HG03039 (cell line): ENCODE measurements at regions not wholly inside any gene's neighbourhood (a gene's known extent, or its start where the extent isn't known, plus 50 kb on each side); places are given as distances from the start of the nearest gene placed in this dataset.
"Not testable (repeated sequence)": the region's sequence is repeated elsewhere in the genome, so short reads cannot be mapped to it uniquely, and the experiment has no call there.

ENCODE experiments used
- ATAC-seq: cut with Tn5 transposase; IDR thresholded peaks from one replicate; pipeline ENCODE4 v1.9.1; 2021; ENCODE audit warnings: mild to moderate bottlenecking, moderate library complexity; ENCODE audit not compliant: unreplicated experiment

DNA sequence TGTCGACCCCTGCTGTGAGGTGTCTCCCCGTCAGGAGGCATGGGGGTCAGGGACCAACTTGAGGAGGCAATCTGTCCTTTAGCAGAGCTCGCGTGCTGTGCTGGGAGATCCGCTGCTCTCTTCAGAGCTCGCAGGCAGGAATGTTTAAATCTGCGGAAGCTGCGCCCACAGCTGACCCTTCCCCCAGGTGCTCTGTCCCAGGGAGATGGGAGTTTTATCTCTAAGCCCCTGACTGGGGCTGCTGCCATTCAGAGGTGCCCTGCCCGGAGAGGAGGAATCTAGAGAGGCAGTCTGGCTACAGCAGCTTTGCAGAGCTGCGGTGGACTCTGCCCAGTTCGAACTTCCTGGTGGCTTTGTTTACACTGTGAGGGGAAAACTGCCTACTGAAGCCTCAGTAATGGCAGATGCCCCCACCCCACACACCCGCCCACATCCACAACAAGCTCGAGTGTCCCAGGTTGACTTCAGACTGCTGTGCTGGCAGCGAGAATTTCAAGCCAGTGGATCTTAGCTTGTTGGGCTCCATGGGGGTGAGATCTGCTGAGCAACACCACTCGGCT lies 133.1 kb downstream of the CENPC start:
- ATAC-seq: not testable (repeated sequence)

DNA sequence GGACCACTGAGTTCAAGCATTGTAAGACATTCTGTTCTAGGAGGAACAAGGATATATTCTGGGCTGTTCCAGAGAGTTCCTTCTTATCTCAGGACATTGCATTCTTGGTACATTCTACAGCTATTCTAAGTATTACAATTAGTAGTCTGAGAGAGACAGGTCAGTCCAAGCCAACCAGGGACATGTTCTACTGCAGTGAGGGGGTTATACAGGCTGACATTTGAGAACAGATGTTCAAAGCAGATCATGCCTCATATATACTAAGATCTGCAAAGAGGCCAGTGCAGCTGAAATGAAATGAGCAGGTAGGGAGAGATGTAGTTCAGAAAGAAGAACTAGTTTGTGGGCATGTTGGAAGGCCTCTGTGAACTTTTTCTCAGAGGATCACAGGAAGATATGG lies 142.0 kb downstream of the CENPC start:
- no peak for ATAC-seq

DNA sequence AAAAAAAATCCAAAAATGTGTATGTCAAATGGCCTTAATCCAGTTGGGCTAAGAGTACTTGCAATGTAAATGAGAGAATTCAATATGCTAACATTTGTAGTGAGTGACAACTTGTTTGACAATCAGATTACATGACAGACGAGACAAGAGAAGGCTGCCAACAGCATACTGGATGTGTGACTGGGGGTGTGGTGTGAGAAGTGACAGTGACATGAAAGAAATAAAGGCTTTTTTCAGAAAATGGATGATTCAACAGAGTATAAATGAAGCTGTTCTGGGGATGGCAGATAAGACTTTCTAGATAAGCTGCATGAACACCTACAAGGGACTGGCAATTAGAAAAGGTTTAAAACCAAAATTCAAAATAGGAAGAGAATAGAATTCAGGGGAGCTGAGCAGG lies 143.4 kb downstream of the CENPC start:
- ATAC-seq: no peak

DNA sequence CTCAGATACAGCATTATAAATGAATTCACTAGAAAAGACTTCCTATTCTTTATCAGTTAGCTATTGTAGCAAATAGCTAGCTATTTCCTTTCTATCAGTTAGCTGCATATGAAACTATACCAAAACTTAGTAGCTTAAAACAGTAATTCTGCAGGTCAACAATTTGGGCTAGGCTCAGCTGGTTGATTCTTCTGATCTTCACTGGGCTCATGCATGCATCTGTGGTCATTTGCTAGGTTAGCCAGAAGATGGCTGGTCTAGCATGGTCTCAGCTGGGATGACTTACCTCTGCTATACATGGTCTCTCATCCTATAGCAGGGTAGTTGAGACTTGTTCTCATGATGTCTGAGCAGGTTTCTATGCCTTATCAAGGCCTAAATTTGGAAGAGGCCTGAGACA lies 147.4 kb downstream of the CENPC start:
- no peak for ATAC-seq

DNA sequence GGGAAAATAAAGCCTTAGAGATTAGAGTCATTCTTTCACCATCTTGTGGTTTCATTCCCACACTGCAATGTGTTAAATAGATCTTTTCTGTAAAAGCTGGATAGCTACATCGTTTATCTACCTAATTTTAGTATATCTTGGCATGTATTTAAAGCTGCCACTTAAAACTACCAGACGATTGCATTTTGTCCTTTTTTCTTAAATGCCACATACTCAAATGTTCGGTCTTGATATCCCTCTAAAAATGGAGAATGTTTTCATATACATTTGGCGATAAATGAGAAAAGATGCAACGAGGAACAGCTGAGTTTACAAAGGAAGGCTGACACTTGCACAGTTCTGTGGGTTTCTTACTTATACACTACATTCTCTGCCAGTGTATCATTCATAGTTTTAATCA lies 148.3 kb downstream of the CENPC start:
- no peak for ATAC-seq

DNA sequence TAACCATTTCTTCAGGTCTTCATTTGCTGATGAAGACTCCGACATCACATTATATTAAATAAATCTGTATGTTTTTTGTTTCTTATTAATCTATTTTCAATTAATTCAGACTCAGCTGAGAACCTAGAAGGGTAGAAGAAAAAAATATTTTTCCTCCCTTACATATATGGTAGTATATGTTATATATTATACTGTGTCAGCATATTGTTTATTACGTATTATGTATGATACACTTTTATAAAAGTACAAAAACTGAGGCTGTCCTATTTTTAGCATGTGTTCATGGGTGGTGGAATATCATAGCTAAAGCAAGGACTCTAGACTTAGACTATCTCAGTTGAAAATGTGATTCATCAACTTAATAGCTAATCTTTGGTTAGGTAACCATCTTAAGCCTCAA lies 149.3 kb downstream of the CENPC start:
- no peak for ATAC-seq

DNA sequence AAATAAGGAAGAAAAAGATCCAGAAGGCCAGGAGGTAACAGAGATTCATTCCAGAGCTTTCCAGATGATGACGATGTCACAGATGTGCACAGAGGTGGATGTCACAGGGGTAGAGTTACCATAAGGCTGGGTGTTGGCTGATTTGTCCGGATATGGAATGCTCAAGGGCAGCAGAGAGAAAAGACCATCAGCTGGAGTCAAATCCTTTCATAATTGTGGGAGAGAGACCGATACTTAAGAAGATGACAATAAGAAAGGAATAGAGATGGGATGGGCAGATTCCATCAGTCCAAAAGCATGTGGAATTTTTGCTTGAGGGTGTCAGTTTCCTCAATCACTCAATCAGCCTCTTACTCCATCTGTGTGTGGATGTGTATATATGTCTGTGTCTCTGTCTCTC lies 150.4 kb downstream of the CENPC start:
- no peak for ATAC-seq

DNA sequence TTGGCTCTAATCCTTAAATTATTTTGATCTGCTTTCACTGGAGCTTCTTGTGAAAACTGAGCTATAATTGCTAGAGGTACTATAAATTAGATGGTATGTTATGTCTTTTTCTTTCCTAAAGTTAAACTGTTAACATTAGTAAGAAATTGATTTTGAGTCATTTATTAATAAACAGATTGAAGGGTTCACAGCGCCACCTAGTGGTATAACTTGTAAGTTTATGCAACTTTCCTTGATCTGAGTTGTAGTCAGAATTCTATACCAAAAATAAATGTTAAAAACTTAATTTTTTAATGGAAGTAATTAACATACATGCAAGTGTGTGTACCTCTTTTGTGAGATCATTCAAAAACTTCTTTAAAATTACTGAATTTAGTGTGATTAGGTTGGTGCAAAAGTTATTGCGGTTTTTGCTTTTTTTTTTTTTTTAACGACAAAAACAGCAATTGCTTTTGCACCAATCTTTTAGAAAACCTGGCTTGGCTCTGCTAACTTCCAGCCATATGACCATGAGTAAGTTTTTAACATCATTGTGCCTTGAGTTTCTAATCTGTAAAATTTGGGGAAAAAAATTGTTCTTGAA lies 151.5 kb downstream of the CENPC start:
- no peak for ATAC-seq

DNA sequence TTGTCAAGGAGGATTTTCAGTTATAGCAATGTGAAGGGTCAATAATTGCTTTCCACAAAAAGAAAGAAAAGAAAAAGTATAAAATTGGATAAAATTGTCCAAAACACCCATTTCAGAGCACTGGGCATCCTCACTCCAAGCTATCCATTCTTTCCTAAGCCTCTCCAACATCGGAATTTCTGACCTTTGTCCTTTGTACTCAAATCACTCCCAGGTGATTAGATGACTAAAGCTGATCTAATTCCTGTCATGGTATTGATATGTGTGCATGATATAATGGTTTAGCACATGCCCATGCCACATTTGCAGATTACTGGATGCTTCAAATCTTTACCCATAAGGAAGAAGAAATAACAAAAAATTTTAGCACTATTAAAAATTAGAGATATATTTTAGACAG lies 152.3 kb downstream of the CENPC start:
- ATAC-seq: no peak

DNA sequence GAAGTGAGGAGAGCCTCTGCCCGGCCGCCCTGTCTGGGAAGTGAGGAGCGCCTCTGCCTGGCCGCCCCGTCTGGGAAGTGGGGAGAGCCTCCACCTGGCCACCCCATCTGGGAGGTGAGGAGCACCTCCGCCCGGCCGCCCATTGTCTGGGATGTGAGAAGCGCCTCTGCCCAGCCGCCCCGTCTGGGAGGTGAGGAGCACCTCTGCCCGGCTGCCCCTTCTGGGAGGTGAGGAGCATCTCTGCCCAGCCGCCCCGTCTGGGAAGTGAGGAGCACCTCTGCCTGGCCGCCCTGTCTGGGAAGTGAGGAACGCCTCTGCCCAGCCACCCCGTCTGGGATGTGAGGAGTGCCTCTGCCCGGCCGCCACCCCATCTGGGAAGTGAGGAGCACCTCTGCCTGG lies 163.9 kb downstream of the CENPC start:
- ATAC-seq: not testable (repeated sequence)

DNA sequence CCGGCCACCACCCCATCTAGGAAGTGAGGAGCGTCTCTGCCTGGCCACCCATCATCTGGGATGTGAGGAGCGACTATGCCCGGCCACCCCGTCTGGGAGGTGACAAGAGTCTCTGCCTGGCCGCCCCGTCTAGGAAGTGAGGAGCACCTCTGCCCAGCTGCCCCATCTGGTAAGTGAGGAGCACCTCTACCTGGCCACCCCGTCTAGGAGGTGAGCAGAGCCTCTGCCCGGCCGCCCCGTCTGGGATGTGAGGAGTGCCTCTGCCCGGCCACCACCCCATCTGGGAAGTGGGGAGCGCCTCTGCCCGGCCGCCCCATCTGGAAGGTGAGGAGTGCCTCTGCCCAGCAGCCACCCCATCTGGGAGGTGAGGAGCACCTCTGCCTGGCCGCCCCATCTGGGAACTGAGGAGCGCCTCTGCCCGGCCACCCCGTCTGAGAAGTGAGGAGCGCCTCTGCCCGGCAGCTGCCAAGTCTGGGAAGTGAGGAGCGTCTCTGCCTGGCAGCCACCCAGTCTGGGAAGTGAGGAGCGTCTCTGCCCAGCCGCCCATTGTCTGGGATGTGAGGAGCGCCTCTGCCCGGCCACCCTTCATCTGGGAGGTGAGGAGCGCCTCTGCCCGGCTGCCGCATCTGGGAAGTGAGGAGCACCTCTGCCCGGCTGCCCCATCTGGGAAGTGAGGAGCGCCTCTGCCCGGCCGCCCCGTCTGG lies 164.4 kb downstream of the CENPC start:
- ATAC-seq: not testable (repeated sequence)

DNA sequence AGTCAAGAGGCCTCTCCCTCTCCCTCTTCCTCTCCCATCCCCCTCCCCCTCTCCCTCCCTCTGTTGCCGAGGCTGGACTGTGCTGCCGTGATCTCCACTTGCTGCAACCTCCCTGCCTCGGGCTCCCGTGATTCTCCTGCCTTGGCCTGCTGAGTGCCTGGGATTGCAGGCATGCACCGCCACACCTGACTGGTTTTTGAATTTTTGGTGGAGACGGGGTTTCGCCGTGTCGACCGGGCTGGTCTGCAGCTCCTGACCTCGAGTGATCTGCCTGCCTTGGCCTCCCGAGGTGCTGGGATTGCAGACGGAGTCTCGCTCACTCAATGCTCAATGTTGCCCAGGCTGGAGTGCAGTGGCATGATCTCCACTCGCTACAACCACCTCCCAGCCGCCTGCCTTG lies 165.1 kb downstream of the CENPC start:
- no peak for ATAC-seq

DNA sequence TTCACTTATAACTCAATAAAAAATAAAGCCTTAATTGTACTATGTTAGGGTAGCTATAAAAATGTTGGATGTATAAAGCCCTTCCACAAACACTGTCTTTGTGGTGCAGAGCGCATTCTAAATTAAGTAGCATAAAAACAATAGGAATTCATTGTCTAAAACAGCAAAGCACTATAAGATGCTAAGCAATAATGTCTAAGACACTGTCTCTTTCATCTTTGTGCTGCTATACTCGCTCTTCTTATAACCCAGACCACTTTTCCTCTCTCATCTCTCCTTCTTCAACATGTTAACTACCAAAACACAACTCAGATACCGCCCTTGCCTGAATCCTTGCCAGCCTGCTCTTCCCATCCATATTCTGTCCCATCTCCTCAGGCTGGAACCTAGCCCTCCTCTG lies 170.0 kb downstream of the CENPC start:
- no peak for ATAC-seq

DNA sequence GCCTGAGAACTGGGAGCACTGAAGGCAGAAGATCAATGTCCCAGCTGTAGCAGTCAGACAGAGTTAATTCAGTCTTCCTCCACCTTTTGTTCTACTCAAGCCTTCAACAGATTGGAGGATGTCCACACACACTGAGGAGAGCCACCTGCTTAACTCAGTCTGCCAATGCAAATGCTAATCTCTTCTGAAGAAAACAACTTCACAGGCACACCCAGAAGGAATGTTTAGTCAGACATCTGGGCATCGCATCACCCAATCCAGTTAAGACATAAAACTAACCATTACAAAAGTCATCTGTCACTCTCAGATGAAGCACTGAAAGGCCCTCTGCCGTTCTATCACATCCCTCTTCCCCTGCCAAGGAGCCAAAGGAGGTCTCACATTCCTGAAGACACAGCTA lies 173.7 kb downstream of the CENPC start:
- ATAC-seq: no peak

DNA sequence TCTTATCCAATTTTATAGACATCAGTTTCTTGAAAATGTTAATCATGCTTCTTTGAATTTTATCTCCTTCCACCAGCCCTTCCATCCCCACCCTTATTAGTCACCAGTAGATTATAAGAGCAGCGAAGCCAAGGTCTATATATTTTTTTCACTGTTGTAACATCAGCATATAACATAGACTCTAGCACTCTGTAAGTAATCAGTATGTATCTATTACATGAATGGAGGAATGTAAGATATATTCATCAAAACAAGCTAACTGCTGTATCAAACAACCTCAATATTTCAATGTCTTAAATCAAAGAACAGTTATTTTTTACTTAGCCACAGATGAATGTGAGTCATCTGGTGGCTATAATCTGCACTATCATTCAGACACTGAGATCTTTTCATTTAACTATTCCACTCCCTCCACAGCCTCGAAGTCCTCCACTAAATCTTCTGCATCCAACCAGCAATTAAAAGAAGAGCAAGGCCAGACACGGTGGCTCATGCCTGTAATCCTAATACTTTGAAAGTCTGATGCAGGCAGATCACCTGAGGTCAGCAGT lies 178.9 kb downstream of the CENPC start:
- ATAC-seq: no peak

DNA sequence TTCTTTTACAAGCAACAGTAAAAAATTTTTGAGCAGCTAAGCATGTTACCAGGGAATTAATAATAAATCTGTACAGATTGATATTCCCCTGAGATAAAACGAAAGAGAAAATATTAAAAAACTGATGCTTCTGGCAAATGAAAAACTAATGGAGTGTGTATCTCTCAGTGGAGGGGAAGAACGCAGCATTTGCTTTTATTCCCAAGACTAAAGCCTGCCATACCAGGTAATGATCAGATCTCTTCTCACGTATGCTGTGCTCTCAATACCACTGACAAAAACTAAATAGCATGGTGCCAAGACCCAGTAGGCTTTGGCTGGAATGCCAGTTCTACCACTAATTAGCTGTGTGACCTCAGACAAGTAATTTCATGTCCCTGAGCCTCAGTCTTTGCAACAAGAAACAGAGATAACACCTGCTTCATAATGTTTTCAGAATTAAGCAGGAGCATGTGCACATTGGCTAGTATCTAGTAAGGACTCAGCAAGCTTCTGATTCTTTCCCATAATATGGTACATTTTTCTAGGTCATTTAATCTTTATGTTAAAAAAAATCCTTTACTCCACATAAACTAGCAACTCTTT lies 179.6 kb downstream of the CENPC start:
- ATAC-seq: no peak

DNA sequence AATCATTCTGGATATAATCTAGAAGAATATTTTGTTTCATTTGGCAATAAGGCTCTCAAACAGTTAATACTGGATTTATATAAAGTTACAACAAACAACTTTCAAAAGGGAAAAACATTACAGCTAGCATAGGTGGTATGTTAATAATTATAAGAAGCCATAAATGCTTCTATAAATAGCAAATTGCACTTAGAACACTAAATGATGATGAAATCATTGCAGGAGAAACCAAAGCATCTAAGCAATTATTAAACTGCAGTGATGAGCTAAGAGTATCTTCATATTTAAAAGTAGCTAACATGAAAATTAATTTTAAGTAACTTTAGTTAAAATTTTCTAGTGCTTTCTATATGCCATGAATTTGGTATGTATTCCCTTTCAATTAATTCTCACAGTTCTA lies 189.5 kb downstream of the CENPC start:
- no peak for ATAC-seq

DNA sequence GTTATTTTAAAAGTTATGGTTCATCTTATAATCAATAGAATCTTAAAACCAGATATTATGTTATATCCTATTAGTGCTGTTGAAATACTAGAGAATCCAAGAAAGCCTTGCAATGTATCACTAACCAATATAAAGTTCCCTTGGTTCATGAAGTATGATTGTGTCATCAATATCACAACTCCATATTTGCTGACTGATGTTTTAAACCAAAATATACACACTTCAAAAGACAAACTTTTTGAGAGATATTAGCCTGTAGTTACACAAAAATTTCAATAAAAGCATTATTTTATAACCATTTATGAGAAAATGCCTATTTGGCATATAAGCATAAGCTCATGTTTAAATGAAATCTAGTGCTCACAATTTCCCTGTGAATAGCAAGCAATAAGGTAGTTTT lies 198.6 kb downstream of the CENPC start:
- no peak for ATAC-seq

DNA sequence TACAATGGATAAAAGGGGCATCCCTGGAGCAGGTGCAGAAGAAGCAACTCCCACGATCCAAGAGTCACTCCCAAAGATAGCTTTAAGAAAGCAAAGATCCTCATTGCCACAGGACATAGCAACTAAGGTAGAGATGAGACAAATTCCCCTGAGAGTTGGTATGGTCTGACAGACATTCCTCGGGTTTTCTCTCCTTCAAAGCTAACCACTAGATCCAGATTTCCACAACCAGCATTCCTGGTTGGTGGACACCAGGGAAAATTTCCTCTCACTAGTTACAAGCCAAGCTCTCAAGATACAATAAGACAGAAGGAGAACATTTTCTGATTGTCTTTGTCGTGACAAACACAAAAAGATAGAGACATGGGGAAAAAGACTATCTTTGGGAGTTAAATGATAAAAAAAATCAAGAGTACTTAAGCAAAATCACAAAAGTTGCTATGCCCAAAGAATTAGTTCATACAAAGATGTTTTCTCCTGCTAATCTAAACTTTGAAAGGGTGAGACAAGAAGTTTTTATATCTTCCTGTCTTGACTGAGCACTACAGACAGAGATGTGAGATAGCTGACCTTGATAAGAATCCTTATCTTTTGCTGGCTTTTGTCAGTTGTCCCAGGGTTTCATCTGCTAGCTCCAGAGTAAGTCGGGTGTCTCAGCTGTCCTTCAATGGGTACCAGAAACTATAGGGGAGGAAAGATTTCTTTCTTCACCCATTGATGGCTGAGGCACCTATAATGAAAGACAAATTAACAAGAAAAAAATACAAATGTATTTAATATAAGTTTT lies 200.5 kb downstream of the CENPC start:
- no peak for ATAC-seq

DNA sequence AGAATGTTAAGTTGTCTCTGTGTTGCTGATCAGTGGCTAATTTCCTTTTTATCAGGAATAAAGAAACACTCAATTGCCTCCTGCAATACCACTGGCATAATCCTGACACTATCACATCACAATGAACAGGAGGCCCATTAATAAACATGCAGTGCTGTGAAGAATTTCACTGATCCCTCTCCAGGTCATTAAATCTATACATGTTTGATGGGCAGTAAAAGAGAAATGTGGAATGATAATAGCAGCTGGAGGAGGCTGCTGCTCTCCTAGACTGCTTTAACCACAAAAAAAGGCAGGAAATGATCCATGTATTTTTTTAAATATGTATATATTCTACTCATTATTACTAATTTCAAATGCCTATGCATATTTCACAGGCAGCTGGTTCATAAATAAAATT lies 202.1 kb downstream of the CENPC start:
- ATAC-seq: no peak

DNA sequence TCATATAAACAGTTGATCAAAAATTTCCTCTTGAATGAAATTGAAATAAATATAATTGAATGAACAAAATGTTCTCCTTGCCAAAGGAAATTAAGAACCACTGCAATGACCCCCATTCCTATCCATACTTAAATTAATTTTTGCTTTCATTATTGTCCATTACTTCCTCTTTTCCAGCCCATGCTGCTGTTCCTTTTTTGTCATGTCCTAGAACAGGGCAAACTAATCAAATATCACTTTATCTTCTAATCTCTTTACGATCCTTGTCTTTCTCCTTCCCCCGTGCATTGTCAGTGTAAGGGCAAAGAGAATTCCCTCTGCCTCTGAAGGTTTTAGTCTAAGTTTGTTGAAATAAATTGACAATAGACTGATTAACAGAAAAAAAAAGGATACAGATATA lies 203.0 kb downstream of the CENPC start:
- ATAC-seq: no peak
